ENCODE measurements at regions not wholly inside any gene's neighbourhood (a gene's known extent, or its start where the extent isn't known, plus 50 kb on each side); places are given as distances from the start of the nearest gene placed in this dataset.
"Not testable (repeated sequence)": the region's sequence is repeated elsewhere in the genome, so short reads cannot be mapped to it uniquely, and the experiment has no call there.

DNA sequence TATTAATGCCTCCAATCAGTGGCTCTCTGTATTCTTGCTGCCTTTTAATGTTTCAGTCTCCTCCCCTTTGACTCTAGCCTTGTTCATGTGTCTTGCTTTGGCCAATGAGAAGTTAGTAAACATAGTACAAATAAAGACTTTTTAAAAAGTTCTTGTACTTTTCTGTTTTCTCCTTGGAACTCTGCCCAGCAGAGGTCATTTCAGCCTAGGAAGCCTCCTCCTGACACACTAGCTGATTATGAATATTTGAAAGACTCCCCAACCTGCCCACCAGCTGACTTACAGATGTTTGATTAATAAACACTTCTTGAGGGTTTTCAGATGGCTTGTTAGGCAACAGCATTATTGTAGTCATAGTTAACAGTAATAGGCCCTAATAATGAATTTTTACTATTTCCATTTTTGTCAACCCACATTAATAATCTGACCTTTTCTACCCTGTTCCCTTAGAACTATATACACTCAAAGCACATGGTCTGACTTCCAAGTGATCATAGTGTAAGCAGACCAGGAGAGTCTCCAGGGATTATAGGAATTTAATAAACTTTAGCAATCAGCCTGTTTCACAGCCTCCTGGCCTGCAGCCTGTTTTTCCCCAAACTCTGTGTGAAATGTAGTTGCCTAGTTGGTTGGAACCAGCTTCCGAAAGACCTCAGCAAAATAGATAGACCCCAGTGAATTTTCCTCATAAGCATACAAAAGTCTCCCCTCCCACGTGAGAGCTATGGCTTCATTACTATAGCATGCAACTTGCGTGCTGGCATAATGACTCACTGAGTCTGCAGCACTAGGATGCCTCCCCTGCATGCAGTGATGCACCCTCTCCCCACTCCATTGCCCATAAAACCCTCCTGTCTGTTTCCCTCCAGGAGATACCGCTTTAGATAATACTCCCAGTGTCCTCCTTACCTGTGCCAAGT, 670.7 kb upstream of the ZNF804A start:
- no peak for DNase-seq

DNA sequence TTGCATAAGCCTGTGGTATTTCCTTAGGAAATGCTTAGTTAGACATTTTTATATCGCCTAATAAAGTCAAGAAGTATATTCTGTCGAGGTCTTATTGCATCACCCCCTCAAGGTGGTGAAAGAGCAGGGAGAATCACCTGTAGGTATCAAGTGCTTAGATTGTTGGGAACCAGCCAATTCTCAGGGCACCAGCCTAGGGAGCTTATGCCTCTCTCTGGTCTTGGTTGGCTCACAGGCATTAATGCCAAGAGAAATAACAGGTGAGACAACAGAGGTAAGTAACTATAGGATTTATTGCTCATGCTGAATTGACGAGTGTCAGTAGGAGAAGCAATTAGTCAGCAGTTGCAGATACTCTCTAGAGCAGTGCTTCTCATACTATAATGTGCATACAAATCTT, 663.3 kb upstream of the ZNF804A start:
- no peak for DNase-seq

GRCh38 chr2:183937220-183937619, 661.1 kb upstream of the ZNF804A start:
- no peak for DNase-seq

GRCh38 chr2:183946193-183946592, 652.1 kb upstream of the ZNF804A start:
- DNase-seq: no peak

GRCh38 chr2:183948861-183949260, 649.5 kb upstream of the ZNF804A start:
- no peak for DNase-seq

DNA sequence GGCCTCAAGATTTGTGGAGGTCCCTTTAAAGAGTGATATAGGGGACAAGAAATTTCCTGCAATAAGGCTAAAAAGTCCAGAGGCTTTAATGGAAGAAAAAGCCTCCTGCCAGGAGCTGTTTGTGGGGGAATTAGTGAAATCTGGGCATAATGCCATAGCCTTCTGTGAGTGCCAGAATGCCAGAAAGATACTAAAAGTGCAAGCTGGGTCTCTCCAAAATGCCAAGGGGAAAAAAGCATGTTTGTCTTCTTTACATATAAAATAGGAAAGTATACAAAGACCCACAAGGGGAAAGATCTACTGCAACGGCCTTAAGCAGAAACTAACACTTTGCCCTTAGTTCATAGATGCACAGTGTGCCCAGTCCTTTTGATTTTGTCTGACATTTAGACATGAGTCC, 647.7 kb upstream of the ZNF804A start:
- DNase-seq: no peak

DNA sequence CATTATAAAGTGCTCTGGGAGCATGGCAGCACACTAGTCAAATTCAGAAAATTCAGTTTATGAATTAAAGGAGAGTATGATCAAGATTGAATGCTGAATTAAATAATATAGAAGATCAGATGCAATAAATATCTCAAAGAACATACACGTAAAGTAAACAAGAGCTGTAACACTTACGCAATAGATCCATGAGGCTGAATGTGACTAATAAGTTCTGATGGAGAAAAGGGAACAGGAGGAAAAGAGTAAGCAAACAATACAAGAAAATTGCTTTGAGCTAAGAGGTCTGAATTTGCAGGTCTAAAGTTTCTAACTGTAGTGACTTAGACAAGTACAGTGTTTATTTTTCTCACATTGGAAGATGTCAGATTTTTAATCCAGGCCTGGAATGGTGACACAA, 646.7 kb upstream of the ZNF804A start:
- DNase-seq: no peak

- DNase-seq: no peak
These were observed 645.6 kb upstream of the ZNF804A start for GRCh38 chr2:183952741-183953140.

- no peak for DNase-seq
These were observed 634.7 kb upstream of the ZNF804A start for GRCh38 chr2:183963609-183964008.

DNA sequence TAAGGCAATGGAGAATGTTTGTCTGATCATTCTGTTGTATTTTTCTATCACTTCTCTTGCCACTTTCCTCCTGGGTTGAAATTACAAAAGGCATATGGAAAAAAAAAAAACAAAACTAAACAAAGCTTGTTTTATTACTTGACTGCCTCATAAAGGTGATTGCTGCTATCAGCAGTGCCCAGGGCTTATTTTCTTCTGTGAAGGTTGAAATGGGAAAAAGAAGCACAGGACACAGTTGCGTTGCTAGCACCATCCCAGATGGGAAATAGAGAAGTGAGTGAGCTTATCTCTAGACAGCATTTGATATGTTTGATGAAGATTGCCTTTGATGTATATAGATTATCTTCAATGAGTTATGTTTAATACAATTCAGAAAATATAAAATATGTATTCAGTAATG, 633.8 kb upstream of the ZNF804A start:
- no peak for DNase-seq

- no peak for DNase-seq
These were observed 630.6 kb upstream of the ZNF804A start for GRCh38 chr2:183967756-183968155.

- not testable (repeated sequence) for DNase-seq
These were observed 622.7 kb upstream of the ZNF804A start for GRCh38 chr2:183975676-183976075.

DNA sequence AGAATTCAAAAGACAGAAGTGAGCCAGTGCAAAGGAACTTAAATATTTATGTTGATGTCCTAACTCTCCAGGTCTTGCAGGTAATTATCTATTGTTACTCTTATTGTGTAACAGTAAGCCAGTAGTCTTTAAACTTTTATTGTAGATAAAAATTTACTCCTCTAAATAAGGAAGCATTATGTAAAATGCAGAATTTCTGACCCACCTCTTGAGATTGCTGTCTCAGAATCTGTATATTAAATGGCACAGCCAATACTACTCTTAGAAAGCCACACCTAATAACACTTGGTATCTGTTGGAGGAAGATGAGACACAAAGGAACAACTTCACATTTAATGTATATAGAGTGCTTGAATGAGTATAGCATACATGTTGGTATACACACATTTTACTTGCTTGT, 613.5 kb upstream of the ZNF804A start:
- DNase-seq: no peak

DNA sequence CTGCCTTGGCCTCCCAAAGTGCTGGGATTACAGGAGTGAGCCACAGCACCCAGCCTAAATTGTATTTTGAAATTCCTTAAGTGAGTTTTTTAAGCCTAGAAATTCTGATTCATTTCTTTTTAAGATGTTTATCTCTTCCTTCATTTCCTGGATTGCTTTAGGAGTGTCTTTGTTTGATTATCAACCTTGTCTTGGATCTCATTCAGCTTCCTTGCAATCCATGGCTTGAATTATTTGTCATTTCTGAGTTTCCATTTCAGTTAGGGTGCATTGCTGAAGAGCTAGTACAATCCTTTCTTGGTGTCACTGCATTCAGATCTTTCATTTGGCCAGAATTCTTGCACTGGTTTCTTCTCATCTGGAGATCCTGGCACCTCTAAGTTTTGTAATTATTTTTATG, 606.4 kb upstream of the ZNF804A start:
- DNase-seq: no peak

DNA sequence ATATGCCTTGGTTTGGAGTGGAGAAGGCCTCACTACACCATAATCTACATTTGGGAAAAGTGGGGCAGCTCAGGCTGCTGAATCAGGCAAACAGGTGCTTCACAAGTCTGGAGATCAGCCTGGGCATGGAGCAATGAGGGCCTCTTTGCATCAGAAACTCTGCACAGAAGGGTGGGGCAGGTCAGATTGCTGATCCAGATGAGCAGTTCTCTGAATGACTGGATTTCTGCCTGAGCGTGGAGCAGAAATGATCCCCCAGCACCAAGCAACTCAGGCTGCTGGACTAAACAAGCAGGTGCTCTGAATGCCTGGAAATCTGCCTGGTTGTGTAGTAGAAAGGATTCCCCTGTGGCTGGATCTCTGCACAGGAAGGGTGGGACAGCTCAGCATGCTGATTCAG, 605.3 kb upstream of the ZNF804A start:
- no peak for DNase-seq

DNA sequence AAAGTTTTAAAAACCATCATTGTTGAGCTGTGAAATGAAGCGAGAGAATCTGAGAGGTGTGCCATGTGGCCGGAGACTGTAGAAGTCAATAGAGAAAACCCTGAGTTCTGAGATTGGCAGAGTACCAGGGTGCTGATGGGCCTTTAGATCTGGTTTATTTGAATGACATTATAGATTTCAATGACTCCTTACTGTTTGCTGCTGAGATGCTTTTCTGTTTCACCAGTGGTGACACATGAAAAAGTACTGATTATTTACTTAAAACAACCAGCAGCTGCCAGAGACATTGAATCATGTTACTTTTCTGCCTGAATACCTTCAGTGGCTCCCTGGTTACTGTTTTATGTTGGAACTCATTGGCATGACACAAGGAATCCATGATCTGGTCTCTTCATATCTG, 602.7 kb upstream of the ZNF804A start:
- no peak for DNase-seq

DNA sequence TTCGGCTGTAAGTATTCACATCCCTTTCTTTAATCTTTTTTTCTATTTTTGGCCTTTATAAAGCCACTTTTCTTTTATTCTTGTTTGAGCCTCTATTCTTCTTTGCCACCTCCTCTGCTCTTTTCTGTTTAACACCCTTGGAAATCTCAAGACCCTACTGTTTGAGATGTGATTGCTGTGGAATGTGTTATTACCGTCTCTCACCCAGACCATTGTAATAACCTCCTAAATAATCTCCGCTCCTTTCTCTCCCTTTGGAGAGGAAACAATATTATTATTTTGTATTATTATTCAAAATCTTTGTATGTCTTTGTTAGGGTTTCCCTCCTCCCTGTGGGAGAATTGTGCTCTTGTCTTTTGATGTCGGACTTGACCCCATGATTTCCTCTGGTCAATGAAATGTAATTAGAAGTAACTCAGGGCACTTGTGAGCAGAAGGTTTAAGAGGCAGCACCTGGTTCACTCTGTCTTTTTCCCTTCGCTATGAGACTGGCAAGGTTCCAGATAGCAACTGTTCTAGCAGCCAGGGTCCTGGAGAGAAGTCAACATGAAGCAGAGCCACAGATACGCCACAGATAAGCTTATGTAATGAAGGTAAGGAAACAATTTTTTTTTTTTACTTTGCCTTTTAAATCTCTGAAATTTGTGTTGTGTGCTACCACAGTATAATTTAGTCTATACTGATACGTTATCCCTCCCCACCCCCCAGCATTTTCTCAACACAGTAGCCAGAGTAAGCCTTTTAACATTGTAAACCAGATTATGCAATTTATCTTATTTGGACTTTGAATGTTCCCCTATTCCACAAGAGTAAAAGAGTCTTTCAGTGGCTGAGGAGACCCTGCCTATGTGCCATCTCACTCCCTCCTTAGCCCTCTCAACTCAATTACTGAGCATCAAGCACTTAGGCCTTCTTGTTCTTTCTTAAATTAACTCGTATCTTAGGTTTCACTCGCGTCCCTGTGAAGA, 601.2 kb upstream of the ZNF804A start:
- no peak for DNase-seq

GRCh38 chr2:183998041-183998796, 600.1 kb upstream of the ZNF804A start:
- DNase-seq: no peak

GRCh38 chr2:183998797-183999190, 599.5 kb upstream of the ZNF804A start:
- no peak for DNase-seq

GRCh38 chr2:184004289-184004947, 593.9 kb upstream of the ZNF804A start:
- no peak for DNase-seq

- DNase-seq: no peak
These were observed 593.2 kb upstream of the ZNF804A start for GRCh38 chr2:184004948-184005672.

Data from occipital lobe (tissue), 1 donor.